Suprapubic skin (tissue), 3 donors: ENCODE measurements at regions not wholly inside any gene's neighbourhood (a gene's known extent, or its start where the extent isn't known, plus 50 kb on each side); places are given as distances from the start of the nearest gene placed in this dataset.

Source experiments
- CTCF ChIP-seq, 2 donors: fragments of 200-600 bp in 1 of 2; fragments of 450-650 bp in 1 of 2; sonication (generic) in 1 of 2; IDR thresholded peaks; one replicate each; pipeline ENCODE4 v1.5.1; 2016 to 2019; ENCODE audit warnings: antibody characterized with exemption in 2 of 2, mild to moderate bottlenecking in 1 of 2, moderate library complexity in 1 of 2
- POLR2AphosphoS5 ChIP-seq, 3 donors: sonication (generic); formaldehyde crosslinking; IDR thresholded peaks; one replicate each; pipeline ENCODE4 v1.6.1; 2017; ENCODE audit warnings: antibody characterized with exemption in 3 of 3

DNA sequence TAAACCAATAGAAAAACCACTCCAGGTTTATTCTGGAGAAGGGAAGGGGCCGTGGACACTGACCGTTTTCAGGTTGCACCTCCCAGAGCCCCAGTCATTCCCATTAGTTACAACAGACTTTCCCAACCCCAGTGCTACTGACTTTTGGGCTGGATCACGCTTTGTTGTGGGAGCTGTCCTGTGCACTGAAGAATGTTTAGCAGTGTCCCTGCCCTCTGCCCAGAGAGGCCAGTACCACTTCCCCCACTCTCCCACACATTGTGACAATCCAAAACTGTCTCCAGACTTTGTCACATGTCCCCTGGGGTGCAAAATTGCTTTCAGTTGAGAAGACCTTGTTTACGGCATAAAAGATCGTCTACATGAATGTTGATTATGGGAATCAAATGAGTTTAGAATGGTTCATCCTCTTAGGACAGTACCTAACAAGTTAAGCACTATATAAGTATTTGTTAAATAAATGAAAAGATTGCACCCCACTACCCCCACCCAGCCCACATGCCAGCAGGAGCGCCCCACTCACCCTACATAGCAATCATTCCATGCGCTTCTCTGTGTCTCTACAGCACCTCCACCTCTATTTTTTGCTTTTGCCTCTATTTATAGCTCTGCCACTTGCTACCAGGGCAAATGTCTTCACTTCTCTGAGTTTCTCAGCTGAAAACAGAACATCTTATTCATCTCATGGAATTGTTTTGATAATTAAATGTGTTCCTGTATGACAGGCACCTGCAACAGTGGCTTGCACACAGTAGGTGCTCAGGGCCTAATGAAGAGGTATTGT lies 104.9 kb downstream of the AXIN2 start:
- TF ChIP-seq CTCF (IDR thresholded peaks at IDR 0.05) (no peak), POLR2AphosphoS5 (IDR thresholded peaks at IDR 0.05) (no peak)
